AG10803 (cell line): ENCODE measurements at regions not wholly inside any gene's neighbourhood (a gene's known extent, or its start where the extent isn't known, plus 50 kb on each side); places are given as distances from the start of the nearest gene placed in this dataset.

ENCODE experiments used
- DNase-seq: peaks from one replicate; pipeline ENCODE4 v3.0.0; 2010; ENCODE audit warnings: low read depth
- H3K4me3 ChIP-seq: 2 replicates; pipeline ENCODE4 v1.5.1; 2011; ENCODE audit warnings: mild to moderate bottlenecking, low read length, control low read depth
- CTCF ChIP-seq: conservative IDR thresholded peaks from 2 replicates; pipeline ENCODE4 v1.5.1; 2011; ENCODE audit warnings: mild to moderate bottlenecking, low read length, control low read depth, inconsistent platforms

- H3K4me3 ChIP-seq = no peak overlapping the region
- DNase-seq = no peak
- no peak for TF ChIP-seq CTCF
Observed at GRCh38 chr3:181565416-181565815, 146.3 kb upstream of the SOX2 start.

- H3K4me3 ChIP-seq = no peak overlapping the region
- DNase-seq = no peak
- no peak for TF ChIP-seq CTCF
Observed at GRCh38 chr3:181564222-181564621, 147.5 kb upstream of the SOX2 start.

GRCh38 chr3:181561139-181562031, 150.3 kb upstream of the SOX2 start:
- no peak for DNase-seq
- no peak overlapping the region for H3K4me3 ChIP-seq
- no peak for TF ChIP-seq CTCF

GRCh38 chr3:181558870-181559269, 152.9 kb upstream of the SOX2 start:
- no peak overlapping the region for H3K4me3 ChIP-seq
- DNase-seq = no peak
- no peak for TF ChIP-seq CTCF

- TF ChIP-seq CTCF = no peak
- no peak overlapping the region for H3K4me3 ChIP-seq
- DNase-seq = no peak
Observed at GRCh38 chr3:181555681-181556080, 156.0 kb upstream of the SOX2 start.

GRCh38 chr3:181554233-181554765, 157.4 kb upstream of the SOX2 start:
- no peak for TF ChIP-seq CTCF
- no peak overlapping the region for H3K4me3 ChIP-seq
- DNase-seq = no peak

GRCh38 chr3:181549266-181549665, 162.5 kb upstream of the SOX2 start:
- no peak for DNase-seq
- TF ChIP-seq CTCF = no peak
- no peak overlapping the region for H3K4me3 ChIP-seq
